K562 (cell line): ENCODE measurements at regions not wholly inside any gene's neighbourhood (a gene's known extent, or its start where the extent isn't known, plus 50 kb on each side); places are given as distances from the start of the nearest gene placed in this dataset.

Experiments used
- ARID4B ChIP-seq: sonication (generic); formaldehyde crosslinking; IDR thresholded peaks from 2 replicates; pipeline ENCODE4 v1.8.0; 2022; ENCODE audit warnings: mild to moderate bottlenecking, missing genetic modification reagents
- CREB3L1 ChIP-seq: fragments of 450-650 bp; IDR thresholded peaks from 2 replicates; pipeline ENCODE4 v1.6.1; 2014; ENCODE audit warnings: low read depth, mild to moderate bottlenecking, moderate library complexity, borderline replicate concordance
- GABPA ChIP-seq: fragments of 200-800 bp; sonication (Bioruptor generic); conservative IDR thresholded peaks from 2 replicates; pipeline ENCODE4 v1.6.1; 2016; ENCODE audit warnings: low read depth, missing genetic modification characterization, missing compliant biosample characterization
- HCFC1 ChIP-seq: IDR thresholded peaks from 2 replicates; pipeline ENCODE4 v1.6.1; 2012; ENCODE audit warnings: low read depth, low read length, improper control_type of control experiment
- SRSF9 ChIP-seq: fragments of 200-400 bp; formaldehyde crosslinking; IDR thresholded peaks from 2 replicates; pipeline ENCODE4 v1.6.1; 2017; ENCODE audit warnings: low read depth, low read length, borderline replicate concordance
- XRCC5 ChIP-seq: fragments of 200-400 bp; formaldehyde crosslinking; IDR thresholded peaks from 2 replicates; pipeline ENCODE4 v1.6.1; 2017; ENCODE audit warnings: low read depth, mild to moderate bottlenecking, low read length
- ZNF143 ChIP-seq: sonication (generic); formaldehyde crosslinking; IDR thresholded peaks from 2 replicates; pipeline ENCODE4 v1.9.0; 2022; ENCODE audit warnings: mild to moderate bottlenecking, missing genetic modification reagents
- ZNF282 ChIP-seq: sonication (generic); formaldehyde crosslinking; IDR thresholded peaks from 2 replicates; pipeline ENCODE4 v1.8.1; 2023; ENCODE audit warnings: missing genetic modification reagents

- TF ChIP-seq ZNF143 (CRISPR knock-in tag) (no peak), GABPA (tag) (no peak), CREB3L1 (no peak), ZNF282 (no peak), XRCC5 (no peak), ARID4B (no peak), HCFC1 (no peak), SRSF9 (no peak)
Observed at GRCh38 chr4:26237916-26238315, 82.9 kb upstream of the RBPJ start (continued).
